ENCODE measurements at regions not wholly inside any gene's neighbourhood (a gene's known extent, or its start where the extent isn't known, plus 50 kb on each side); places are given as distances from the start of the nearest gene placed in this dataset.

GRCh38 chr12:58026897-58027891 is 85.8 kb downstream of the ATP23 start:
- no peaks in the 10 kb centered on the region for H3K36me3 ChIP-seq
- no peaks in the 10 kb centered on the region for H3K27me3 ChIP-seq
- no peak overlapping the region for H3K4me3 ChIP-seq
- H3K4me1 ChIP-seq, result no peaks in the 10 kb centered on the region
- H3K9me3 ChIP-seq, result peaks cover 0 to 6% of the 10 kb centered on the region in 2 donors
- no peak for TF ChIP-seq CTCF (IDR thresholded peaks at IDR 0.05)
- DNase-seq (ENCODE audit: low spot score), result no peak
- H3K27ac ChIP-seq, result no peak overlapping the region

GRCh38 chr12:58028294-58028693 is 86.9 kb downstream of the ATP23 start:
- no peak overlapping the region for H3K27ac ChIP-seq
- TF ChIP-seq CTCF (IDR thresholded peaks at IDR 0.05), result no peak
- no peak overlapping the region for H3K4me3 ChIP-seq
- no peaks in the 10 kb centered on the region for H3K36me3 ChIP-seq
- DNase-seq (ENCODE audit: low spot score), result no peak
- H3K27me3 ChIP-seq, result no peaks in the 10 kb centered on the region
- H3K4me1 ChIP-seq, result no peaks in the 10 kb centered on the region
- peaks cover 0 to 17% of the 10 kb centered on the region in 2 donors for H3K9me3 ChIP-seq

- no peak overlapping the region for H3K4me3 ChIP-seq
- H3K27me3 ChIP-seq, result no peaks in the 10 kb centered on the region
- H3K9me3 ChIP-seq, result peaks cover 0 to 26% of the 10 kb centered on the region in 2 donors
- TF ChIP-seq CTCF (IDR thresholded peaks at IDR 0.05), result no peak
- H3K36me3 ChIP-seq, result no peaks in the 10 kb centered on the region
- H3K4me1 ChIP-seq, result no peaks in the 10 kb centered on the region
- no peak for DNase-seq (ENCODE audit: low spot score)
- H3K27ac ChIP-seq, result no peak overlapping the region
Measured at GRCh38 chr12:58029260-58029659, 87.9 kb downstream of the ATP23 start.

- Histone ChIP-seq H3K36me3 (no peaks in the 10 kb centered on the region), H3K4me1 (no peaks in the 10 kb centered on the region), H3K27ac (no peak overlapping the region), H3K27me3 (no peaks in the 10 kb centered on the region), H3K9me3 (peaks cover 0 to 31% of the 10 kb centered on the region in 2 donors), H3K4me3 (no peak overlapping the region)
- TF ChIP-seq CTCF (IDR thresholded peaks at IDR 0.05), result no peak
- DNase-seq (ENCODE audit: low spot score), result no peak
Measured at GRCh38 chr12:58030566-58031279, 89.4 kb downstream of the ATP23 start.

GRCh38 chr12:58032156-58032555 is 90.8 kb downstream of the ATP23 start:
- Histone ChIP-seq H3K36me3 (no peaks in the 10 kb centered on the region), H3K4me3 (no peak overlapping the region), H3K27me3 (no peaks in the 10 kb centered on the region), H3K9me3 (peaks cover 0 to 36% of the 10 kb centered on the region in 2 donors), H3K4me1 (no peaks in the 10 kb centered on the region), H3K27ac (no peak overlapping the region)
- no peak for DNase-seq (ENCODE audit: low spot score)
- TF ChIP-seq CTCF (IDR thresholded peaks at IDR 0.05), result no peak
